ENCODE measurements at regions not wholly inside any gene's neighbourhood (a gene's known extent, or its start where the extent isn't known, plus 50 kb on each side); places are given as distances from the start of the nearest gene placed in this dataset.

DNA sequence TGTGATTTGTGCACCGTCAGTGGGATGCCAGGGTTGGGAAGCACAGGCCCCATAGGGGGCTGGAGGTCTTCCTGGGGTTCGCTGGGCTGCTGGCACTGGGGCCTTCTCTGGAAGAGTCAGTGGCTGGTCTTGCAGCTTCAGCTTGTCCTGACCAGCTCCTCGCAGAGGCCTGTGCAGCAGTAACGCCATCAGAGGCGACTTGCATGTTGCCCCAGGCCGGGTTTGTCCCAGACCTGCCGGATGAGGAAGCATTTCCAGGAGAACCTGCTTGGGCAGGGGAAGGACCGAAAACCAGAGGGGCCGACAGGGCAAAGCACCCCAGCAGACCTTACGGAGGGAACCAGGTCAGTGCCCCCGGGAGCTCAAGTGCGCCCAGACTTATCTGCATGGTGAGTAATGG, 54.7 kb upstream of the IRX2 start:
- H3K4me2 ChIP-seq: no peak overlapping the region
- TF ChIP-seq NFE2L2 (conservative IDR thresholded peaks at IDR 0.05; ENCODE audit: low read length): no peak
- no peak for TF ChIP-seq KDM1A (IDR thresholded peaks at IDR 0.05; ENCODE audit: low read depth)
- TF ChIP-seq KDM5A (IDR thresholded peaks at IDR 0.05): no peak
- TF ChIP-seq TFCP2L1 (CRISPR knock-in tag; IDR thresholded peaks at IDR 0.05): no peak
- TF ChIP-seq SREBF2 (IDR thresholded peaks at IDR 0.05): no peak
- TF ChIP-seq, protein P1, sequence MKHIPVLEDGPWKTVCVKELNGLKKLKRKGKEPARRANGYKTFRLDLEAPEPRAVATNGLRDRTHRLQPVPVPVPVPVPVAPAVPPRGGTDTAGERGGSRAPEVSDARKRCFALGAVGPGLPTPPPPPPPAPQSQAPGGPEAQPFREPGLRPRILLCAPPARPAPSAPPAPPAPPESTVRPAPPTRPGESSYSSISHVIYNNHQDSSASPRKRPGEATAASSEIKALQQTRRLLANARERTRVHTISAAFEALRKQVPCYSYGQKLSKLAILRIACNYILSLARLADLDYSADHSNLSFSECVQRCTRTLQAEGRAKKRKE (CRISPR knock-in tag; IDR thresholded peaks at IDR 0.05; ENCODE audit: low read depth): no peak
- no peak for TF ChIP-seq HEYL (CRISPR knock-in tag; IDR thresholded peaks at IDR 0.05)
- TF ChIP-seq, protein P2, sequence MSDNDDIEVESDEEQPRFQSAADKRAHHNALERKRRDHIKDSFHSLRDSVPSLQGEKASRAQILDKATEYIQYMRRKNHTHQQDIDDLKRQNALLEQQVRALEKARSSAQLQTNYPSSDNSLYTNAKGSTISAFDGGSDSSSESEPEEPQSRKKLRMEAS (IDR thresholded peaks at IDR 0.05): no peak
- TF ChIP-seq MAZ (IDR thresholded peaks at IDR 0.05; ENCODE audit: borderline replicate concordance, low read depth, low read length): no peak
- TF ChIP-seq, protein P3, sequence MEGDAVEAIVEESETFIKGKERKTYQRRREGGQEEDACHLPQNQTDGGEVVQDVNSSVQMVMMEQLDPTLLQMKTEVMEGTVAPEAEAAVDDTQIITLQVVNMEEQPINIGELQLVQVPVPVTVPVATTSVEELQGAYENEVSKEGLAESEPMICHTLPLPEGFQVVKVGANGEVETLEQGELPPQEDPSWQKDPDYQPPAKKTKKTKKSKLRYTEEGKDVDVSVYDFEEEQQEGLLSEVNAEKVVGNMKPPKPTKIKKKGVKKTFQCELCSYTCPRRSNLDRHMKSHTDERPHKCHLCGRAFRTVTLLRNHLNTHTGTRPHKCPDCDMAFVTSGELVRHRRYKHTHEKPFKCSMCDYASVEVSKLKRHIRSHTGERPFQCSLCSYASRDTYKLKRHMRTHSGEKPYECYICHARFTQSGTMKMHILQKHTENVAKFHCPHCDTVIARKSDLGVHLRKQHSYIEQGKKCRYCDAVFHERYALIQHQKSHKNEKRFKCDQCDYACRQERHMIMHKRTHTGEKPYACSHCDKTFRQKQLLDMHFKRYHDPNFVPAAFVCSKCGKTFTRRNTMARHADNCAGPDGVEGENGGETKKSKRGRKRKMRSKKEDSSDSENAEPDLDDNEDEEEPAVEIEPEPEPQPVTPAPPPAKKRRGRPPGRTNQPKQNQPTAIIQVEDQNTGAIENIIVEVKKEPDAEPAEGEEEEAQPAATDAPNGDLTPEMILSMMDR (IDR thresholded peaks at IDR 0.05): no peak
- TF ChIP-seq FOSB (CRISPR knock-in tag; IDR thresholded peaks at IDR 0.05): no peak
- TF ChIP-seq HOXA7 (CRISPR knock-in tag; IDR thresholded peaks at IDR 0.05): no peak
- TF ChIP-seq, protein P4, sequence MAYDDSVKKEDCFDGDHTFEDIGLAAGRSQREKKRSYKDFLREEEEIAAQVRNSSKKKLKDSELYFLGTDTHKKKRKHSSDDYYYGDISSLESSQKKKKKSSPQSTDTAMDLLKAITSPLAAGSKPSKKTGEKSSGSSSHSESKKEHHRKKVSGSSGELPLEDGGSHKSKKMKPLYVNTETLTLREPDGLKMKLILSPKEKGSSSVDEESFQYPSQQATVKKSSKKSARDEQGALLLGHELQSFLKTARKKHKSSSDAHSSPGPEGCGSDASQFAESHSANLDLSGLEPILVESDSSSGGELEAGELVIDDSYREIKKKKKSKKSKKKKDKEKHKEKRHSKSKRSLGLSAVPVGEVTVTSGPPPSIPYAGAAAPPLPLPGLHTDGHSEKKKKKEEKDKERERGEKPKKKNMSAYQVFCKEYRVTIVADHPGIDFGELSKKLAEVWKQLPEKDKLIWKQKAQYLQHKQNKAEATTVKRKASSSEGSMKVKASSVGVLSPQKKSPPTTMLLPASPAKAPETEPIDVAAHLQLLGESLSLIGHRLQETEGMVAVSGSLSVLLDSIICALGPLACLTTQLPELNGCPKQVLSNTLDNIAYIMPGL (CRISPR knock-in tag; IDR thresholded peaks at IDR 0.05; ENCODE audit: borderline replicate concordance): no peak
- TF ChIP-seq, protein P5, sequence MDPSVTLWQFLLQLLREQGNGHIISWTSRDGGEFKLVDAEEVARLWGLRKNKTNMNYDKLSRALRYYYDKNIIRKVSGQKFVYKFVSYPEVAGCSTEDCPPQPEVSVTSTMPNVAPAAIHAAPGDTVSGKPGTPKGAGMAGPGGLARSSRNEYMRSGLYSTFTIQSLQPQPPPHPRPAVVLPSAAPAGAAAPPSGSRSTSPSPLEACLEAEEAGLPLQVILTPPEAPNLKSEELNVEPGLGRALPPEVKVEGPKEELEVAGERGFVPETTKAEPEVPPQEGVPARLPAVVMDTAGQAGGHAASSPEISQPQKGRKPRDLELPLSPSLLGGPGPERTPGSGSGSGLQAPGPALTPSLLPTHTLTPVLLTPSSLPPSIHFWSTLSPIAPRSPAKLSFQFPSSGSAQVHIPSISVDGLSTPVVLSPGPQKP (IDR thresholded peaks at IDR 0.05; ENCODE audit: low read depth, low read length): no peak
- no peak for TF ChIP-seq CHD2 (IDR thresholded peaks at IDR 0.05; ENCODE audit: low read length, partially characterized antibody)
- TF ChIP-seq, protein P6, sequence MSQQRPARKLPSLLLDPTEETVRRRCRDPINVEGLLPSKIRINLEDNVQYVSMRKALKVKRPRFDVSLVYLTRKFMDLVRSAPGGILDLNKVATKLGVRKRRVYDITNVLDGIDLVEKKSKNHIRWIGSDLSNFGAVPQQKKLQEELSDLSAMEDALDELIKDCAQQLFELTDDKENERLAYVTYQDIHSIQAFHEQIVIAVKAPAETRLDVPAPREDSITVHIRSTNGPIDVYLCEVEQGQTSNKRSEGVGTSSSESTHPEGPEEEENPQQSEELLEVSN (IDR thresholded peaks at IDR 0.05; ENCODE audit: borderline replicate concordance, low read depth): no peak
- no peak for TF ChIP-seq EP300 (IDR thresholded peaks at IDR 0.05)
- H3K4me3 ChIP-seq: no peak overlapping the region
- H3K4me1 ChIP-seq: no peaks in the 10 kb centered on the region
- no peak for ATAC-seq
- no peak overlapping the region for H3K27ac ChIP-seq
- CTCF ChIA-PET: no interaction called here
- DNase-seq (ENCODE audit: low read depth in 1 of 2, low spot score in 1 of 2): no peak
- 12% methylated on average over 3 of the region's 12 CpGs for WGBS (ENCODE audit: missing lambda C conversion rate)
- POLR2A ChIA-PET: no interaction called here
- no peaks in the 10 kb centered on the region for H3K9me3 ChIP-seq
- FAIRE-seq: no peak

DNA sequence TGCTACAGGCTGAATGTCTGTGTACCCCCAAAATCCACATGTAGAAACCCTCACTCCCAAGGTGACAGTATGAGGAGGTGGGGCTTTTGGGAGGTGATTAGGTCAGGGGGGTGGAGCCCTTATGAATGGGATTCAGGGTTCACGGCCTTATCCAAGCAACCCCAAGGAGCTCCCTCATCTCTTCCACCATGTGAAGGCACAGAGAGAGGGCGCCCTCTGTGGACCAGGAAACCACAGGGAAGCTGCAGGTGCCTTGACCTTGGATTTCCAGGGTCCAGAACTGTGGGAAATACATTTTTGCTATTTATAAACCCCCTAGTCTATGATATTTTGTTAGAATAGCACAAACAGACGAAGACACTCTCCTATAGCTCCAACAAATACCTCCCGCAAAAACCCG, 53.6 kb upstream of the IRX2 start:
- DNase-seq (ENCODE audit: low read depth in 1 of 2, low spot score in 1 of 2) (no peak), FAIRE-seq (no peak), ATAC-seq (no peak)
- Histone ChIP-seq H3K4me1 (no peaks in the 10 kb centered on the region), H3K27ac (no peak overlapping the region), H3K4me2 (no peak overlapping the region), H3K9me3 (no peaks in the 10 kb centered on the region), H3K4me3 (no peak overlapping the region)
- 0 out of 5 replicates have a peak, but pooled peaks of 1 of the 2 experiments have one; percentile 4 for TF ChIP-seq RAD21 (conservative IDR thresholded peaks at IDR 0.05 in 1 of 2, IDR thresholded peaks at IDR 0.05 in 1 of 2)
- TF ChIP-seq, protein P3 (IDR thresholded peaks at IDR 0.05): no peak
- whole genome bisulfite sequencing (ENCODE audit: missing lambda C conversion rate): 0% methylated on average over 5 of the region's 5 CpGs
- ChIA-PET POLR2A (no interaction called here), CTCF (interaction anchor here (1.5 kb wide), 1 partner anchor 8 kb away, joined by 3 read pairs; no protein-coding TSS in a partner anchor)

All from A549 (cell line).